Activated T-cell treated with anti-CD3 and anti-CD28 coated beads for 24 hours (primary cell): ENCODE measurements at regions not wholly inside any gene's neighbourhood (a gene's known extent, or its start where the extent isn't known, plus 50 kb on each side); places are given as distances from the start of the nearest gene placed in this dataset.

ENCODE experiments used
- DNase-seq: peaks from one replicate; pipeline ENCODE4 v3.0.0-alpha.2; 2020; ENCODE audit warnings: low read depth

DNA sequence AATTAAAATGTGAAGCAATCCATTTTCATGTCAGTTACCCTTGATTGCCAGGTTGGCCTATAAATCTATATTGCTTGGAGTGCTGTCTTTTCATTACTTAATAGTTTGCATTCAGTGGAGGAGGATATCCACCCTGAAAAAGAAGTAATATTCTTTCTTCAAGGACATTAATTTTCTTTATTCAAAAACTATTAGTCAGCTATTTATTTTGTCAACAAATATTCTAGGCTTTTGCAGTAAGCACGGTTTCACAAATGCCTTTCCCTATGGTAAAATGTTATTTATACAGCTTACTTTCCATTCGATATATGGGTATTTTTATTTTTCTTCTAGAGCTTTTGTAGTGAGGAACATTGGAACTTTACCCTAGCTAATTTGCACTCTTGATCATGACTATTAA is 1176.9 kb upstream of the NUDT12 start:
- DNase-seq: no peak

DNA sequence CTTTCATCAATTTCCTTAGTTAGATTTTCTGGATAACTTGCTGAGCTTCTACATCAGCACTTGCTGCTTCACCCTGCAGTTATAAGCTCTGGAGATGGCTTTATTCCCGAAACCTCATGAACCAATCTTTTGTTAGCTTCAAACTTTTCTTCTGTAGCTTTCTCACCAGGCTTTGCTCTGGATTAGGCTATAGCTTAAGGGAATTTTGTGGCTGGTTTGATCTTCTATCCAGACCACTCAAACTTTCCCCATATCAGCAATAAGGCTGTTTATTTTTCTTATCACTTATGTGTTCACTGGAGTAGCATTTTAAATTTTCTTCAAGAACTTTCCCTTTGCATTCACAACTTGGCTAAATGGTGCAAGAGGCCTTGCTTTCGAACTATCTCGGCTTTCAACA is 1173.5 kb upstream of the NUDT12 start:
- DNase-seq: no peak

DNA sequence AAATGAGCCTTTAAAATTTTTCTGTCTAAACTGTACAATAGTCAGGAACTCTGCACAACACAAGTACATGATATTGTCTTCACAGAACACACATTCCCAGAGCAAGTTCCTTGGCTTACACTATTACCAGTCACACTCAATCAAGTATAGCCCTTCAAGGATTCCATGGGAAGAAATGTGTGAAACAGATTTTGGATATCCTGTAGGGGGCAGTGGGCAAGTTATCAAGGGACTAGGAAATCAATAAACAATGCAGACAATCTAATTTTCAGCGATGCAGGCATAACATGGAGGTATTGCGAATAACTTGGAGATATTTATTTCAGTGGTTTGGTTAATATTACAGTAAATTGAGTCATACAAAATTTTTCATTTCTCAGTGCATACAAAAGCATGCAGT is 1171.5 kb upstream of the NUDT12 start:
- DNase-seq: no peak

DNA sequence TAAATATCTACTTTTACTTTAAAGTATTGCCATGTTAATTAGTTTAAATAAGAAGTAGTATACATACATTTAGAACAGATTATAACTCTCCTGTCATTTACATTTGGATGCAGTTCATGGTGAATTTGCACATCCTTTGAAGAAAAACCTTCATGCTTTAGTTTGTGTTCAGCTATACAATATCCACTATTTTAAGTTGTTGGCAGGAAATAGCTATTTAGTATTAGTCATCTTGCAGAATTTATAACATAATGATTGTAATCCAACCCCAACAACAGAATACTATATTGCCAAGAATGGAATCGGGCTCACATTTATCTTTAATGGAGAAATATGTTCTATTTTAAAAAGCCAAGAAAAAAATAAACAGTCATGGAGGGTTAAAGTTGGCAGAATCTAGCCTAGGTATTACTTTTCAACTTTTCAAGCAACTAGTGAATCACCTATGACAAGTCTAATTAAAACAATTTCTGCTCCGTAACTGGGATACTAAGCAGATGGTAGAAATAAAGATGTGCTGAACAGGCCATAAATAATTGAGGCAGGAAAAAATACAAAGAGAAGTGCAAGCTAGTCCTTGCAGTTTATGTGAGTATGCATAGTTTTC is 1170.6 kb upstream of the NUDT12 start:
- DNase-seq: no peak

DNA sequence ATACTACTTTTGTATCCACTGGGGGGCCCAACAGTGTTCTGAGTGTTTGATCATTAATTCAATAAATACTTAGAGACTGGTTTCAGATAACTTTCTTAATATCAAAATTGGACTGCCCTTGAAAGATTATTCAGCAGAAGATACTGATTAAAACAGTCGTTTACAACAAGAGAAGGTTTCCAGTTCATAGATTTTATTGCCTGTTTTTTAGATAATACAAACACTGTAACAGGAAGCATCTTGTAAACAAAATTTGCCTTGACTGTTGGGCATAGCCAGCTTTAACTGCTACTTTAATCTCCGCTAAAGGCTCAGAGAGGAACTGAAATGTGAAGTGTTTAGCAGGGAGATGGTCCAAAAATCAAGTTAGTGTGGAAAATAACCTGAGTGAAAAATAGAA is 1168.7 kb upstream of the NUDT12 start:
- DNase-seq: no peak

DNA sequence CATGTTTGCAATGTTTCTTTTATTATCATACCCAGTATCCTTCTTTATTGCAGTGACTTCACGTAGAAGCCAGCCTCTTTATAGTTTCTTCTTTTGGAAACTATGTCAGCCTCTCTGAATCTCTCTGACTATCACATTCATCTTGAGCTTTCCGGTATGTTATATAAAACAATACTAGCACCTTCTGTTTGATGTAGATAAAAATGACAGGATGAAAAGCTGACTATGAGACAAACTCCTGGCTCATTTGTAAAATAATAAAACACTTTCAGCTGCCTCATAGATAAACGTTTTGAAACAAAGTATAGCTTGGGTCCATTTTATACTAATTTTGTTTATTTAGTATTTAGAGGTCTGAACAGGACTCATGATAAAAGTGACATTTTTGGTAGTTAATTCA is 1145.4 kb upstream of the NUDT12 start:
- no peak for DNase-seq

DNA sequence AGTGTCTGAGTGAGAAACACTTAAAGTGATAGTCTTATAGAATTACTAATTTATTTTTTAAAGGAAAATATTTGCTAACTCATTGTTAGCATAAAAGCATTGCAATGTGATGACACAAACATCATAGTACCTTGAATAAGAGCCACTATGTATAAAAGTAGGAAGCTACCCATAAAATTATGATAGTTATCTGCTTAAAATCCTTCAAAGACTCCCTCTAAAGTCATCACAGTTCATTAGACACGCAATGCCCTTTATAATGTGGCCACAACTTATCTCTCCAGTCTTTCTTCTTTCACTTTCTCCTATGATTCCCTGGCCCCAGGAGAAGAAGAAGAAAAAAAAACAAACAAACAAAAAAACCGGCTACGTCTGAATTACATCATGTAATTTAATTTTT is 1144.0 kb upstream of the NUDT12 start:
- DNase-seq: no peak

DNA sequence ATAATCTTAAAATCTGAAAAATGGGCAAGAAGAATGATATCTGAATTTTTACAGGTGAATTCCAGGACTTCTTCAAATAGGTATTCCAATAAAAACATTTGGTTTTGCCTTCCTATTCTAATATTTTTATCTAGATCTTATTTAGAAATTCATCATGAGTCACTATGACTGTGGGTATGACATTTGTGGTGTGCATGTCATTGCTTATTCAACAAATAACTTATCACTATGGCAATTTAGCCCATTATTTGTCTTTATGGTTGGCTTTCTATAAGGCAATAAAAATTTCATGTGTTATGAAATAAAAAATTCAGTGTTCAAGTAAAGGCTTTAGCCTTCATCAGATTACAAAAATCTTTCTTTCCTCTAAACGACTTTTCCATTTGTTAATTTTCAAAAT is 1139.6 kb upstream of the NUDT12 start:
- no peak for DNase-seq

DNA sequence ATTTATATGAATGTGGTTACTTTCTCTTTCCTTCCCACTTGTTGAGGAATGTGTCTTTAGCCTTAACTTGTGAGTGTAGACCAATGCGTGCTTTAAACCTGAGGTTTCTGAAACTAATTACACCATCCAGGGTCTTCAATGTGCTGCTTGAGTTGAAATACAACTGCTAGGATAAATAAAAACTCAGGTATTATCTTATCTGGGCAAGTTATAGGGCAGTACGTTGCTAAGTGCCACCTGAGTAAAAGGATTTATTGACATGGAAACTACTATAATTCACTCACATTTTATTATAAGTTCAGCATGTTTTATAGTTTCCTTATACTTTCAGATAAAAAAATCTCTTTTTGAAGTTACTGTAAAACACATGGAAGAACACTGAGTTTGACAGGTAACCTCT is 1136.8 kb upstream of the NUDT12 start:
- DNase-seq: no peak

DNA sequence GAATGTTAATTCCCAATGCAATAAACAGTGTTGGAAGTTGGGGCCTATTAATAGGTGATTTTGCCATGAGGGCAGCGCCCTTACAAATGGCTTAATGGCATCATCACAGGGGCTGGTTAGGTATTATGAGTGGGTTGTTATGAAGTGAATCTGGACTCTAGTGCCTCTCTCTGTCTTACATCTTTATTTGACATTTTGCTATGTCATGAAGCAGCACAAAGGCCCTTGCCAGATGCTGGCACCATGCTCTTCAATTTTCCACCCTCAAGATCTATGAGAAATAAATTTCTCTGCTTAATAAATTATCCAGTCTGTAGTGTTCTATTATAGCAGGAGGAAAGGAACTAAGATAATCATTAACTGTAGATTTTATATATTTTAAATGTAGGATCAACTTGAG is 1098.7 kb upstream of the NUDT12 start:
- DNase-seq: no peak

DNA sequence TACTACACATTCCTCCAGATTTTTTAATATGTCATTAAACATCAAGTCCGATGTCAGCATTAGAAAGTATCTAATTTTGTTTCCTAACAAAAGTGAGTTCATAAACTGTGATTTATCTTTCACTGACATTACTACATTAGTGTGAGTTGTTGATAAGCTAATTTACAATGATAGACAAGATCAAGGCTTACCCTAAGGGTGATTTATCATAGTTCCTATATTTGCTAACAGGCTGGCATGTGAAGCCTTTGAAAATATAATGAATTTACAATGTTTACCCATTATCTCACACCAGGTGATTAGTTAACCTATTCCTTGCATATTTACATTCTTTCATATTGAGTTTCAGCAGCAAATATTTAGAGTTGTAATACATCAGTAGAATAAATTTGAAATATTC is 1096.9 kb upstream of the NUDT12 start:
- DNase-seq: no peak

DNA sequence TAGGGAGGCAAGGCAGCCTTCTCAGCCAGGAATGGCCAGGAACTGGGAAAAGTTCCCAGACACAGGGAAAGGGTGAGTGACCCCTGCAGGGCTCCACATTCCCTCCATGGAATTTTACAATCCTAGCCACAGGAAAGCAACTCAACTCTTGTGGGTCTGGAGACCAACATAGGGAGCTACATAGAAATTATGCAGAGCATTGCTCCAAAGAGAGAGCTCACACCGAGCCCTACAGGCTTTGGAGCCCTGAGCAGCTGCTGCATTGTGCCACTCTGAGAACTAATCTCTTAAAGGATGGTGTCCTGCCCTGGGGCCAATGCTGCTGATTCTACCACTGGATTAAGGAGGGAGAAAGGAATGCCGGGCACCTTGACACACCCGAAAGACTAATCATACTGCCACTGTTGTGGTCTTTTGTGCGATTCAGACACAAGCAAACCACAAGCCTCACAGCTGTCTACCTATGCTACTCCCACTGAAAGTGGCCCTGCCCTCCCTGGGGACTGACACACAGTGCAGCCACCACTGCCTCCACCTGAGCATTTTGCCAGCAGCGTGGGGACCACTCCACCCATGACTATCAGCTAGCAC is 1089.8 kb upstream of the NUDT12 start:
- no peak for DNase-seq

DNA sequence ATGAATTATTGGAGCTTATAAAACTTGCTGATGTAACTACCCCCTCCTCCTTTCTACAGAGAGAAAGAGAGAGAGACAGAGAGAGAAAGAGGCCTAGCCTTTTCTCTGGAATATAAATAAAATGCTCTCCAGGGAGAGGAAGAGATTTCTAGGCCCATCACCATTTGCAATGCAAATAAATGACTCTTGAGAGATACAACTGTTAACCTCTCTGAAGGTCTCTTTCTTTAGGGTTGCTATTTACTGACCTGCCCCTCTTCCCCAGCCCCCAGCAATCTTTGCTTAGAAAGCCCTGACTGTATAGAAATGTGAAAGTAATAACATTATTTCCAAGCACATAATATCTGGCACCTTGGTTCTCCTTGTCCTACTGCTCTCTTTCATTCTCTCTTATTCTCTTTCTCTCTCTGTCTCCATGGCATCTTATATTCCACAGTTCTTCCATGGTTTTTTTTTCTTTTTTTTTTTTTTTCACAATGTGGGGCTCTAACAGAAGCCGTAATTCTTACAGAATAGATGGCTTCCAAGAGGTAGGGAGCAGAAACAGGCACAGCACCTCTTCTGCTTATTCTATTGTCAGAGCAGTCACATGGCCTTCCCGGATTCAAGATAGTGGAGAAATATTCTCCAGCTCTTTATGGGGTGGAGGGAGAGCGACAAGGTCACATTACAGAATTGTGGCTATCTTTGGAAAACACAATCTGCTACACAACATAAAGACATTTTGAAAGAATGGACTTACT is 1087.9 kb upstream of the NUDT12 start:
- no peak for DNase-seq

DNA sequence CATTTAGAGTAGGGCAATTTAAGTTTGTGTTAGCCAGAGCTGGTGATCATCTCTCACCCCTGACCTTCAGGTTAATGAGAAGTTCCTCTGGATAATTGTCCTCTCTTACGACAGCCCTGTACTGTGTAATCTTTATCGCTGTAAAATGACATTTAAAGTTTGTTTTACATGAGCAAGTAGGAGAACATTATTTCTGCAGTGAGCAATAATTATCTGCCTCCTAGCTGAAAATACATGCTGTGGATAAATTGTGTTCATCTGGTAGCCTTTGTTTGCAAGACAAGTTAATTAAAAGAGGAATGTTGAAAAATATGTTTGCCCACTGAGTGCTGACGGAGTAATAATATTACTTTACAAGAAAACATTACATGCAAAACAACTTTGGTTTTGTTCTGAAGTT is 1083.8 kb upstream of the NUDT12 start:
- no peak for DNase-seq

DNA sequence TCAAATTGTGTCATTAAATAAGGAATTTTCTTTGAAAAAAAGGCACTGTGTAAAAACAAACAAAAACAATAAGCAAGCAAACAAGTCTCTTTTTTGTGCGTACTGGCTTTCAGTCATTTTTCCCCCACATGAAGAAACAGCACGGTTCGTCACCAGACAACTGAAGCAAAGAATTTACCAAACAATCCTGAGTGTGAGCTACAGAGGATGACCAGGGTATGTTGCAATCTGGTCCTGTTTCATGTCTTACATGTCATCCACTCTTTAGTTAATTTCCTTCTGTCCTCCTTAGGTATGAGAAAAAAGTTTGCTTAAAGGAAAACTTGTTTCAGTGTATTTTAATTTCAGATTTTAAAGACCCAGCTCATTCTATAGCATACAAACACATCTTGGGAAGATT is 1080.7 kb upstream of the NUDT12 start:
- no peak for DNase-seq

DNA sequence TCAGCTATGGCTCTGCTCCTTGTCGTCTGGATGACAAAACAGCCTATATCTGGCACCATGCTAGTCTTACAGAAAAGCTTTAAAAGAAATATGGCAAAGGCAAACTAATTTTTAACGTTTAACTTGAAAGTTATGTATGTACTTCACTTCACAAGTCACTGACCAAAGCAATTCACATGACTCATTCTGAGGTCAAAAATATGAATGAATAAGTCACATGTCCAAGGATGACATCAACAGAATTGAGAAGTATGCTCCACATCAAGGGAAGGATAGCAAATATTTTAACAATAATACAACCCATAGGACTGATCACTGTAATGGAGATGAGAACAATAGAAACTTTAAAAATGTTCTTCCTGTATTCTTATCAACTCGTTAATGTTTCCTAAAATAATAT is 1072.6 kb upstream of the NUDT12 start:
- no peak for DNase-seq

DNA sequence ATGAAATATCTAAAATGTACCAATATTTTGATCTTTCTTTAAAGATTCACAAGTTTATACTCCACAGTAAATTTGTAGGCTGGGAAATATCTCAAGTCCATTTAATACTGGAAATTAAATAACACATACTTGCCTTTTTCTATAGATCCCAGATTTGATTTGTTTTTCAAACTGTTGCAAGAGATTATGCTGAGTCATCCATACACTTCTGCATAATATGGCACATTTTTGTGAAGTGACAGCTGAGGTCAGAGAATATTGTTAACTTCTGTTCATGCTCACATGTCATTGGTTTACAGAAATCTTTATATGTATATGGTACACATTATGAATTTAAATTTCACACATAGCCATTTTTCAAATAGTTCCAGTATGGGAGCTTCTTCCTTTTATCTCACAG is 1066.3 kb upstream of the NUDT12 start:
- DNase-seq: no peak

DNA sequence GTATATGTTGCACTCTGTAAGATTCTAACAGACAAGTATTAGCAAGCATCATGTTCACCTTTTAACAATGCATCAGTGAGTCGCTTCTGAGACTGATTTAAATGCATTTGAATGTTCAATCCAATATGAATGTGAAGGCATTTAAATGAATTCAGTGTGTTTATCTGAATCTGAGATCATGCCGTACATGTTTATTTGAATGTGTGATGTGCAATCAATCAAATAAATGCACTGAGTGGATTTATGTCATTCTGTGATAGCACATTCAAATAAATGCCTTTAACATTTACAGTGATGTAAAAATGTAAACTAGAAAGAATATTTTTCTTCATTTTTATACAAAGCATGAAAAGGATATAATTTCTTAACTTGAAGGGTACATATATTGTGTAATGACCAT is 1063.5 kb upstream of the NUDT12 start:
- DNase-seq: no peak

DNA sequence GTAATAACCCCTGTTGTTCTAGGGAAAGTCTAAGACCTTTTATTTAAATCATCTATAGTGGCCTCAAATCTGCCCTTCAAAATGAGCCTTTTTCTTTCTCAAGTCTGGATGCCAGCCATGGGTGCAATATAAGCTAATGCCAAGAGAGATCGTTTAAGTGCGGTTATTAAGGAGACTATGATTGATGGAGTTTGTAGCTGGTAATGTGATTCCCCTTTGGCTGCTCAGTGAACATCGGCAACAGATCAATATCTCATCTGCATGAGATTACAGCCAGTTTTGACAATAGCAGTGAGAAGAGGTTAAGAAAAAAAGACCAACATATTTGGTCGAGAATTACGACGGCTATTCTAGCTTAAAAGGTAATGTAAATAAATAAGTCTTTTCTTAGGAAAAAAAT is 1049.4 kb upstream of the NUDT12 start:
- no peak for DNase-seq

DNA sequence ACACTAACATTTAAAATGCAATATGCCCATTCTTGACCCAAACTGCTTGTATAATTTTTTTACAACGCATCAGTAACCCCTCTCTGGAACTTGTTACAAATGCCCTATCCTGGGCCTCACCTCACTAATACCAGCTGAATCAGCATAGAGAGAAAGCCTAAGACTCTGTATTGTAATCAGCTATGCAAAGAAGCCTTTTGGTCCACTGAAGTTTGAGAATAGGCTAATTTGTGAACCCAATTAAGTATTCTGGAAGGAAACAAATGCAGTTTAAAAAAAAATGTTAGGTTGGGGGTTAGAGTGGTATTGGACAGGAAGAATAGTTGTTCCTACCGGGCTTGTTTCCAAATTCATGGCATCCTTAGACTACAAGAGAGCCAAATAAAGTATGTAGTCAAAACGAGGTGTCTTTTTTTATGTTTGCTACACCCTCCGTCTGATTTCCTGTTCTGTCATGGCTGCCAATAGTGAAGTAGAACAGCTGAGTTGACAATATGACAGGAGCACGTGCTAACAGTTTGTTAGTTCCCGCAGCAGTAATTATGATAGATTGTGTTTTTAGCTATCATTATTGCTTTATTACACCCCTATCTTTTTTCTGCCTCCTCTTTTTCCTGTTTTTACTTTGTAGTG is 1048.7 kb upstream of the NUDT12 start:
- DNase-seq: no peak

DNA sequence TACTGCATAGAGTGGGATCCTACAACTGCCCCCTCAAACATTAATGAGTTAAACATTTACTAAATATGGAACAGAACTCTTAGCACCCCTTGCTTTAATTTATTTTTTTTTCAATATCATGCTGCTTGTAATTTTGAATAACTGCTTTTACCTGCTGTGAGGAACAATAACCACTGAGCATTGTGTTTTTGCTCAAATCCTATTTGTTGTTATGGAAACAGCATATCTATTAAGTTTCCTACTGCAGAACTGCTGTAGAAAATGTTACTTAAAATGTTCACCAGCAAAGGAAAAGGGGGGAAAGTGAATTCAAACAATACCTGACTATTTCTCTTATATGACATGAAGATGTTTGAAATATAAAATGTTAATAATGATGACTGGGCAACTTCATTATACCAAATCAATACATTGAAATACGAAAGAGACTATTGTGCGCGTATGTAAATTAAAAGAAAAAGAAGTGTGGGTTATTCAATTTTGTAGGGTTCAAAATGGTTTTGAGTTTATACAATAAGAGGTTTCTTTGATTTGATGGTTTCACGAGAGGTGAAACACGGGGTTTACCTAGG is 1043.8 kb upstream of the NUDT12 start:
- no peak for DNase-seq

DNA sequence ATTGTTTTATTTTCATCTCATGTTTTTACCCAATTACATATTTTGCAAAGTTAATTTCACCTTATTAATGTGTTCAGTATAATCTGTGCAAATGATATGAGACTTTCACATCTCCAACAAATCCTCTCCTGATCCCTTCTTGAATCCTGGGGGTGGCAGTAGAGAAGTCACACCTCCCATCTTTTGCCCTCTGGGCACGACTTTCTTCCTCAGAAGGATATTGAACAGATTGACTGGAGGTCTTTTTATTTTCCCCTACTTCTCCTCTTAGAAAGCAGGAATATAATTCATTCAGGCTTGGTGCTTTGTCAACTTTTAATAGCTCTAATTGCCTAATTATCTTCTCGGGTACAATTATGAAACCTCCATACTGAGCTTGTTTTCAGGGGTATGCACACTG is 1037.1 kb upstream of the NUDT12 start:
- DNase-seq: no peak

DNA sequence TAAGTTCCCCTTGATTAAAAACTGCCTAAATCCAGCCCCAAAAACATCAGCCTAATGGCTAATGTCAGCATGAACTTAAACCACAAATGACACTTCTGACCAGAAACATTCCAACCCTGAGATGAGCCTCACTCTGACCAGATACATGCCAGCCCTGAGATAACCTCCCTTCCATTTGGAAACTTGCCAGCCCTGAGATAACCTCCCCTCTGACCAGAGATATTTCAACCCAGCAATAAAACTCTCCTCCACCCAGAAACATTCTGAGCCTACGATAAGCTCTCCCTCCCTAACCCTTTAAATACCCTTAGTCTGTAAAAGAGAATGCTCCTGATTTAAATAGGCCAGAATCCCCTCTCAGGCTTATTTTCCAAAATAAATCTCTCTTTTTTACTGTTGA is 1035.7 kb upstream of the NUDT12 start:
- DNase-seq: no peak
